PC-3 (cell line): ENCODE measurements at regions not wholly inside any gene's neighbourhood (a gene's known extent, or its start where the extent isn't known, plus 50 kb on each side); places are given as distances from the start of the nearest gene placed in this dataset.

ENCODE experiments used
- ATAC-seq: fragments of 200-7000 bp; cut with Tn5 transposase; 2 replicates; pipeline ENCODE4 v1.9.1; 2020; ENCODE audit warnings: mild to moderate bottlenecking, moderate library complexity
- BruUV-seq: library from RNA; stranded (reverse); fragments of 400-500 nt; replicated peaks from 2 replicates; lab custom pipeline; 2021; lab: Mats Ljungman, UMichigan
- CTCF ChIA-PET: fragments of 300-600 bp; sonication (Branson Sonifier 250); formaldehyde crosslinking; loops from one replicate; lab custom pipeline; 2022; ENCODE audit warnings: antibody characterized with exemption; lab: Charles Lee
- POLR2A ChIA-PET: fragments of 300-600 bp; sonication (Branson Sonifier 250); formaldehyde crosslinking; loops from one replicate; lab custom pipeline; 2022; ENCODE audit warnings: antibody characterized with exemption; ENCODE audit not compliant: unreplicated experiment; lab: Charles Lee
- DNase-seq: peaks from one replicate; pipeline ENCODE4 v3.0.0-alpha.2; 2015
- H2AFZ ChIP-seq: fragments of 300-600 bp; sonication (generic); 2 replicates; pipeline ENCODE4 v1.6.0; 2016; ENCODE audit warnings: antibody characterized with exemption, low read length
- H3F3A ChIP-seq: fragments of 300-600 bp; sonication (generic); one replicate; pipeline ENCODE4 v1.6.0; 2017; ENCODE audit warnings: antibody characterized with exemption, low read length, control low read depth, mild to moderate bottlenecking; ENCODE audit not compliant: unreplicated experiment
- H3K27ac ChIP-seq: fragments of 300-600 bp; sonication (generic); 2 replicates; pipeline ENCODE4 v1.5.1; 2016; ENCODE audit warnings: mild to moderate bottlenecking, low read length
- H3K27me3 ChIP-seq: fragments of 300-600 bp; sonication (generic); 2 replicates; pipeline ENCODE4 v1.6.1; 2016; ENCODE audit warnings: low read length, mixed read lengths
- H3K36me3 ChIP-seq: fragments of 300-600 bp; sonication (generic); 2 replicates; pipeline ENCODE4 v1.6.1; 2016; ENCODE audit warnings: low read depth, mixed run types, low read length, mixed read lengths
- H3K4me1 ChIP-seq: fragments of 300-600 bp; sonication (generic); 2 replicates; pipeline ENCODE4 v1.5.1; 2016; ENCODE audit warnings: low read length; ENCODE audit not compliant: insufficient read depth
- H3K4me2 ChIP-seq: fragments of 300-600 bp; sonication (generic); 2 replicates; pipeline ENCODE4 v1.6.0; 2016; ENCODE audit warnings: low read length
- H3K4me3 ChIP-seq: fragments of 300-600 bp; sonication (generic); 2 replicates; pipeline ENCODE4 v1.5.1; 2016; ENCODE audit warnings: mild to moderate bottlenecking, low read length, mixed read lengths
- H3K79me2 ChIP-seq: fragments of 300-600 bp; sonication (generic); 2 replicates; pipeline ENCODE4 v1.6.1; 2017; ENCODE audit warnings: low read length, mixed read lengths
- H3K9ac ChIP-seq: fragments of 300-600 bp; sonication (generic); 2 replicates; pipeline ENCODE4 v1.6.0; 2016; ENCODE audit warnings: mild to moderate bottlenecking, low read length
- H3K9me2 ChIP-seq: fragments of 300-600 bp; sonication (generic); replicated peaks from 2 replicates; pipeline ENCODE4 v1.6.1; 2016; ENCODE audit warnings: mixed run types, low read length, mixed read lengths
- H3K9me3 ChIP-seq: fragments of 300-600 bp; sonication (generic); 2 replicates; pipeline ENCODE4 v1.6.1; 2016; ENCODE audit warnings: low read length, mixed read lengths
- H4K20me1 ChIP-seq: fragments of 300-600 bp; sonication (generic); 2 replicates; pipeline ENCODE4 v1.6.1; 2016; ENCODE audit warnings: low read length, mixed read lengths
- EZH2 ChIP-seq: fragments of 300-600 bp; sonication (generic); IDR thresholded peaks from one replicate; pipeline ENCODE4 v1.6.1; 2017; ENCODE audit warnings: antibody characterized with exemption, mild to moderate bottlenecking, low read length; ENCODE audit not compliant: unreplicated experiment
- EZH2phosphoT487 ChIP-seq: fragments of 300-600 bp; sonication (generic); IDR thresholded peaks from 2 replicates; pipeline ENCODE4 v1.6.1; 2018; ENCODE audit warnings: mild to moderate bottlenecking, antibody characterized with exemption, low read length, borderline replicate concordance
- intact Hi-C: fragments of 100-400 bp; cut with micrococcal nuclease; formaldehyde crosslinking; loops from 2 replicates; pipeline ENCODE4 v1.9.0; 2023
- TF ChIP-seq, protein P1 (sequence below): fragments of 300-600 bp; sonication (generic); conservative IDR thresholded peaks from 2 replicates; pipeline ENCODE4 v1.5.1; 2017; ENCODE audit warnings: antibody characterized with exemption, low read depth, mild to moderate bottlenecking, low read length

DNA sequence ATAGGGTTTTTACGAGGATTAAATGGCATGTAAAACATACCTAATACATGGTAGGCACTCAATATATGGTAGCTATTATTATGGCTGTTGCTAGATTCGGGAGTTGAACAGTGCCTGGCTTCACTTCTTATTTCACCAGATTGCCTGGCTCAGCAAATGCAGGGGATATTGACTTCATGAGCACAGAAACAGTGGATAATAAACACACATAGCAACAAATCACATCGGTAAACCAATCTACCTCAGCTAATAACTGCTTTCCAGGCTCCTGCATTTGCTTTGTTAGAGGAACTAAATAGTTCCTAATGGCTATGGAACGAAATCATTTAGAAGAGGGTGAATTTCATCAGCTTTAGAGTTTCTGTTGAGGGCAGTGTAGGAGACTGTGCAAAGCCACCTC lies 105.2 kb upstream of the TMCC3 start:
- no peak for ATAC-seq
- Histone ChIP-seq H3K4me2 (no peak overlapping the region), H4K20me1 (no peaks in the 10 kb centered on the region), H3F3A (no peaks in the 10 kb centered on the region), H3K9ac (no peak overlapping the region), H3K9me2 (no peaks in the 10 kb centered on the region), H2AFZ (no peak overlapping the region), H3K4me3 (no peak overlapping the region), H3K79me2 (no peaks in the 10 kb centered on the region), H3K9me3 (no peaks in the 10 kb centered on the region), H3K4me1 (no peaks in the 10 kb centered on the region), H3K36me3 (no peaks in the 10 kb centered on the region), H3K27me3 (no peaks in the 10 kb centered on the region), H3K27ac (no peak overlapping the region)
- no TSS peak for BruUV-seq
- ChIA-PET POLR2A (interaction anchor here (0.6 kb wide), 1 partner anchor 48 kb away, joined by 3 read pairs; no protein-coding TSS in a partner anchor), CTCF (no interaction called here)
- DNase-seq, result no peak
- intact Hi-C loops, result loop anchor here (2.0 kb wide), 1 partner anchor 209 kb away; no protein-coding TSS in a partner anchor
- no peak for TF ChIP-seq EZH2phosphoT487

DNA sequence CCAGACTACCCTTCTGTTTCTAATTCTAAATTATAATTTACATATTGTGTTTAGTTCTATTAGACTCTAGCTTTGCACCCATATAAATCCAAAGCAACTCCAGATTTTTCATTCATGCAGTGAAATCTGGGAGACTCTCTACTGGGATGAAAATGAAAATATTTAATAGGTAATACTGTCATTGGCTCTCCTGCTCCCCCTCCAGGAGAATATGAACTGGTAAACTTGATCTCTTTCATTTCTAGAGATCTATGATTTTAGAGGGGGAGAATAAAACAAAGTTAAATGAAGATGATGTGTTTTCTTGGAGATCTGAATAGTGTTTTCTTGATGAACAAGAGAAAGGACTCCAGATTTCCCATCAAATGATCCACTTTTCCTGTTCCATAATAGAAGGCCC lies 104.3 kb upstream of the TMCC3 start:
- H3K9me3 ChIP-seq, result no peaks in the 10 kb centered on the region
- H2AFZ ChIP-seq, result no peak overlapping the region
- H3K27me3 ChIP-seq, result no peaks in the 10 kb centered on the region
- no peaks in the 10 kb centered on the region for H3K36me3 ChIP-seq
- TF ChIP-seq EZH2, result no peak
- TF ChIP-seq, protein P1, sequence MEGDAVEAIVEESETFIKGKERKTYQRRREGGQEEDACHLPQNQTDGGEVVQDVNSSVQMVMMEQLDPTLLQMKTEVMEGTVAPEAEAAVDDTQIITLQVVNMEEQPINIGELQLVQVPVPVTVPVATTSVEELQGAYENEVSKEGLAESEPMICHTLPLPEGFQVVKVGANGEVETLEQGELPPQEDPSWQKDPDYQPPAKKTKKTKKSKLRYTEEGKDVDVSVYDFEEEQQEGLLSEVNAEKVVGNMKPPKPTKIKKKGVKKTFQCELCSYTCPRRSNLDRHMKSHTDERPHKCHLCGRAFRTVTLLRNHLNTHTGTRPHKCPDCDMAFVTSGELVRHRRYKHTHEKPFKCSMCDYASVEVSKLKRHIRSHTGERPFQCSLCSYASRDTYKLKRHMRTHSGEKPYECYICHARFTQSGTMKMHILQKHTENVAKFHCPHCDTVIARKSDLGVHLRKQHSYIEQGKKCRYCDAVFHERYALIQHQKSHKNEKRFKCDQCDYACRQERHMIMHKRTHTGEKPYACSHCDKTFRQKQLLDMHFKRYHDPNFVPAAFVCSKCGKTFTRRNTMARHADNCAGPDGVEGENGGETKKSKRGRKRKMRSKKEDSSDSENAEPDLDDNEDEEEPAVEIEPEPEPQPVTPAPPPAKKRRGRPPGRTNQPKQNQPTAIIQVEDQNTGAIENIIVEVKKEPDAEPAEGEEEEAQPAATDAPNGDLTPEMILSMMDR, result peak; percentile 61
- TF ChIP-seq EZH2phosphoT487, result no peak
- no peaks in the 10 kb centered on the region for H4K20me1 ChIP-seq
- intact Hi-C loops, result loop anchor here (2.0 kb wide), 1 partner anchor 208 kb away; no protein-coding TSS in a partner anchor
- no TSS peak for BruUV-seq
- CTCF ChIA-PET, result no interaction called here
- POLR2A ChIA-PET, result no interaction called here
- H3K4me2 ChIP-seq, result no peak overlapping the region
- no peaks in the 10 kb centered on the region for H3F3A ChIP-seq
- ATAC-seq (no peak), DNase-seq (peak; percentile 24)
- H3K9ac ChIP-seq, result no peak overlapping the region
- no peak overlapping the region for H3K4me3 ChIP-seq
- H3K27ac ChIP-seq, result no peak overlapping the region
- H3K4me1 ChIP-seq, result no peaks in the 10 kb centered on the region
- no peaks in the 10 kb centered on the region for H3K9me2 ChIP-seq
- no peaks in the 10 kb centered on the region for H3K79me2 ChIP-seq

DNA sequence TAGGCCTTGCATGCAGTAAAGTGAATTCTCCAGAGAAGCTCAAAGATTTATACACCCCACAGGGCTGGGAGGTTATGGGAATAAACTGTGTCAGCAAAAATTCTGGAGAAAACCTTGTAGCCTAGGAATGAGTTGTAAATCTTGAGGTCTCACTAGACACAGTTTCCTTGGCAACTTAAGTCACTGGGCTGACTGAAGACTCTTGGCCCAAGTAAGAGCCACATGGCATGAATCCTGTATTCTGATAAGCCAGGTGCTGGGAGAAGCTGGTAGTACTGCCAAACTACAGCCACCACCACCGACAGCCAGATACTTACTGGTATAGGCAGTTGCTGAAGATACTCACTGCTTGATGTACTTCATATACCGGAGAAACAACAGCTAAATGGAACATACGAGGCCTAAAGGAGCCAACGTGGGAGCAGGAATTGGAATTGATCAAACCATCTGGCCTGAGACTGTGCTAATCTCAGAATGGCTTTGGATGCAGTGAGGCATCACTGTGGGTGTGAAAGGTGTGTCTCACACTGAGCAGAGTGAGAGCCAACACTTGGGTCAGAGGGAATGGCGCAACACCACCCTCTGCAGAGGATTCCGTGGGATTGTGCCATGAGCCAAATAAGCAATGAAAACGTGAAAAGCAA lies 102.8 kb upstream of the TMCC3 start:
- Histone ChIP-seq H3K9ac (no peak overlapping the region), H3K27ac (no peak overlapping the region), H3K9me3 (no peaks in the 10 kb centered on the region), H3K27me3 (no peaks in the 10 kb centered on the region), H3K9me2 (no peaks in the 10 kb centered on the region), H2AFZ (no peak overlapping the region), H4K20me1 (no peaks in the 10 kb centered on the region), H3K4me2 (no peak overlapping the region), H3K79me2 (no peaks in the 10 kb centered on the region), H3K4me1 (no peaks in the 10 kb centered on the region), H3K4me3 (no peak overlapping the region), H3K36me3 (no peaks in the 10 kb centered on the region), H3F3A (no peaks in the 10 kb centered on the region)
- no peak for ATAC-seq
- CTCF ChIA-PET, result interaction anchor here (0.6 kb wide), 1 partner anchor 15 kb away, joined by 3 read pairs; no protein-coding TSS in a partner anchor
- no peak for DNase-seq
- no peak for TF ChIP-seq EZH2phosphoT487
- TF ChIP-seq EZH2, result no peak
- TF ChIP-seq, protein P1, result 0 out of 2 replicates have a peak, but pooled peaks have one; percentile 15
- no TSS peak for BruUV-seq
- POLR2A ChIA-PET, result no interaction called here
- intact Hi-C loops, result no loop called here
